ENCODE measurements at regions not wholly inside any gene's neighbourhood (a gene's known extent, or its start where the extent isn't known, plus 50 kb on each side); places are given as distances from the start of the nearest gene placed in this dataset.

GRCh38 chr5:107168086-107168485, 502.7 kb downstream of the EFNA5 start:
- Histone ChIP-seq H3K9me3 (no peaks in the 10 kb centered on the region), H3K36me3 (no peaks in the 10 kb centered on the region), H3K4me1 (replicated peaks) (no peaks in the 10 kb centered on the region), H3K27ac (no peak overlapping the region), H3K4me3 (no peak overlapping the region), H3K27me3 (replicated peaks; ENCODE audit: insufficient read depth) (no peaks in the 10 kb centered on the region)
- intact Hi-C loops (cut with DNase I) = no loop called here
- TF ChIP-seq POLR2A (IDR thresholded peaks at IDR 0.05) (no peak), POLR2AphosphoS5 (IDR thresholded peaks at IDR 0.05) (no peak), CTCF (IDR thresholded peaks at IDR 0.05) (no peak)
- WGBS = 90% methylated on average over 1 of the region's 1 CpG
- DNase-seq (ENCODE audit: low spot score) = no peak

- DNase-seq (ENCODE audit: low spot score) = no peak
- no peaks in the 10 kb centered on the region for H3K36me3 ChIP-seq
- no peaks in the 10 kb centered on the region for H3K27me3 ChIP-seq (replicated peaks; ENCODE audit: insufficient read depth)
- 48% methylated on average over 2 of the region's 2 CpGs for WGBS
- intact Hi-C loops (cut with DNase I) = no loop called here
- H3K9me3 ChIP-seq = no peaks in the 10 kb centered on the region
- H3K27ac ChIP-seq = no peak overlapping the region
- no peaks in the 10 kb centered on the region for H3K4me1 ChIP-seq (replicated peaks)
- TF ChIP-seq CTCF (IDR thresholded peaks at IDR 0.05) (no peak), POLR2AphosphoS5 (IDR thresholded peaks at IDR 0.05) (no peak), POLR2A (IDR thresholded peaks at IDR 0.05) (no peak)
- no peak overlapping the region for H3K4me3 ChIP-seq
Measured at GRCh38 chr5:107165296-107165695, 505.4 kb downstream of the EFNA5 start.

GRCh38 chr5:107157809-107158208, 512.9 kb downstream of the EFNA5 start:
- WGBS = 92% methylated on average over 5 of the region's 5 CpGs

GRCh38 chr5:107155707-107156106, 515.0 kb downstream of the EFNA5 start:
- Histone ChIP-seq H3K27me3 (replicated peaks; ENCODE audit: insufficient read depth) (no peaks in the 10 kb centered on the region), H3K4me3 (no peak overlapping the region), H3K27ac (no peak overlapping the region), H3K9me3 (no peaks in the 10 kb centered on the region), H3K36me3 (no peaks in the 10 kb centered on the region), H3K4me1 (replicated peaks) (no peaks in the 10 kb centered on the region)
- intact Hi-C loops (cut with DNase I) = no loop called here
- no peak for TF ChIP-seq CTCF (IDR thresholded peaks at IDR 0.05)
- TF ChIP-seq POLR2AphosphoS5 (IDR thresholded peaks at IDR 0.05) = no peak
- no peak for TF ChIP-seq POLR2A (IDR thresholded peaks at IDR 0.05)
- DNase-seq (ENCODE audit: low spot score) = no peak
- 59% methylated on average over 4 of the region's 4 CpGs for WGBS

More at GRCh38 chr5:107157809-107158208, 512.9 kb downstream of the EFNA5 start:
- no peak for TF ChIP-seq POLR2AphosphoS5 (IDR thresholded peaks at IDR 0.05)
- TF ChIP-seq POLR2A (IDR thresholded peaks at IDR 0.05) = no peak
- TF ChIP-seq CTCF (IDR thresholded peaks at IDR 0.05) = no peak
- intact Hi-C loops (cut with DNase I) = no loop called here
- Histone ChIP-seq H3K27ac (no peak overlapping the region), H3K4me1 (replicated peaks) (no peaks in the 10 kb centered on the region), H3K27me3 (replicated peaks; ENCODE audit: insufficient read depth) (no peaks in the 10 kb centered on the region), H3K4me3 (no peak overlapping the region), H3K9me3 (no peaks in the 10 kb centered on the region), H3K36me3 (no peaks in the 10 kb centered on the region)
- DNase-seq (ENCODE audit: low spot score) = no peak

GRCh38 chr5:107154593-107154992, 516.1 kb downstream of the EFNA5 start:
- DNase-seq (ENCODE audit: low spot score) = no peak
- no peak overlapping the region for H3K4me3 ChIP-seq
- no peaks in the 10 kb centered on the region for H3K36me3 ChIP-seq
- H3K27ac ChIP-seq = no peak overlapping the region
- TF ChIP-seq POLR2A (IDR thresholded peaks at IDR 0.05) (no peak), POLR2AphosphoS5 (IDR thresholded peaks at IDR 0.05) (no peak), CTCF (IDR thresholded peaks at IDR 0.05) (no peak)
- no peaks in the 10 kb centered on the region for H3K9me3 ChIP-seq
- H3K27me3 ChIP-seq (replicated peaks; ENCODE audit: insufficient read depth) = no peaks in the 10 kb centered on the region
- H3K4me1 ChIP-seq (replicated peaks) = no peaks in the 10 kb centered on the region
- WGBS = 95% methylated on average over 6 of the region's 6 CpGs
- intact Hi-C loops (cut with DNase I) = no loop called here
